NCI-H82 treated with DMSO at 0.1 percent for 48 hours (cell line): ENCODE measurements at regions not wholly inside any gene's neighbourhood (a gene's known extent, or its start where the extent isn't known, plus 50 kb on each side); places are given as distances from the start of the nearest gene placed in this dataset.
"Not testable (repeated sequence)": the region's sequence is repeated elsewhere in the genome, so short reads cannot be mapped to it uniquely, and the experiment has no call there.

Experiments used
- DNase-seq: peaks from one replicate; lab custom pipeline; 2025; ENCODE audit not compliant: unreplicated experiment; lab: John Stamatoyannopoulos, UW

- no peak for DNase-seq
These were observed 851.5 kb upstream of the COBL start for GRCh38 chr7:52168085-52168484.

GRCh38 chr7:52163311-52163710 is 846.7 kb upstream of the COBL start:
- DNase-seq: no peak

- no peak for DNase-seq
These were observed 844.9 kb upstream of the COBL start for GRCh38 chr7:52161483-52161882.

GRCh38 chr7:52159421-52159820 is 842.8 kb upstream of the COBL start:
- DNase-seq: not testable (repeated sequence)

GRCh38 chr7:52154382-52154781 is 837.8 kb upstream of the COBL start:
- no peak for DNase-seq

- DNase-seq: no peak
These were observed 835.0 kb upstream of the COBL start for GRCh38 chr7:52151559-52151958.

- DNase-seq: no peak
These were observed 834.3 kb upstream of the COBL start for GRCh38 chr7:52150952-52151351.

- no peak for DNase-seq
These were observed 830.4 kb upstream of the COBL start for GRCh38 chr7:52146871-52147634.

- no peak for DNase-seq
These were observed 826.6 kb upstream of the COBL start for GRCh38 chr7:52143219-52143618.

- no peak for DNase-seq
These were observed 824.2 kb upstream of the COBL start for GRCh38 chr7:52140851-52141250.

- no peak for DNase-seq
These were observed 818.8 kb upstream of the COBL start for GRCh38 chr7:52135403-52135802.

- DNase-seq: no peak
These were observed 812.7 kb upstream of the COBL start for GRCh38 chr7:52129278-52129677.

GRCh38 chr7:52120912-52121311 is 804.3 kb upstream of the COBL start:
- no peak for DNase-seq

- no peak for DNase-seq
These were observed 802.9 kb upstream of the COBL start for GRCh38 chr7:52119537-52119936.

- no peak for DNase-seq
These were observed 797.9 kb upstream of the COBL start for GRCh38 chr7:52114509-52114908.

GRCh38 chr7:52114056-52114455 is 797.4 kb upstream of the COBL start:
- no peak for DNase-seq

- DNase-seq: no peak
These were observed 790.7 kb upstream of the COBL start for GRCh38 chr7:52107355-52107754.

- no peak for DNase-seq
These were observed 779.3 kb upstream of the COBL start for GRCh38 chr7:52095861-52096260.

- DNase-seq: no peak
These were observed 775.4 kb upstream of the COBL start for GRCh38 chr7:52091996-52092395.

- DNase-seq: no peak
These were observed 774.5 kb upstream of the COBL start for GRCh38 chr7:52091101-52091500.

- no peak for DNase-seq
These were observed 771.6 kb upstream of the COBL start for GRCh38 chr7:52088008-52088901.

- DNase-seq: no peak
These were observed 769.0 kb upstream of the COBL start for GRCh38 chr7:52085610-52086009.
